ENCODE measurements at regions not wholly inside any gene's neighbourhood (a gene's known extent, or its start where the extent isn't known, plus 50 kb on each side); places are given as distances from the start of the nearest gene placed in this dataset.
"Not testable (repeated sequence)": the region's sequence is repeated elsewhere in the genome, so short reads cannot be mapped to it uniquely, and the experiment has no call there.

- TF ChIP-seq, protein P1, sequence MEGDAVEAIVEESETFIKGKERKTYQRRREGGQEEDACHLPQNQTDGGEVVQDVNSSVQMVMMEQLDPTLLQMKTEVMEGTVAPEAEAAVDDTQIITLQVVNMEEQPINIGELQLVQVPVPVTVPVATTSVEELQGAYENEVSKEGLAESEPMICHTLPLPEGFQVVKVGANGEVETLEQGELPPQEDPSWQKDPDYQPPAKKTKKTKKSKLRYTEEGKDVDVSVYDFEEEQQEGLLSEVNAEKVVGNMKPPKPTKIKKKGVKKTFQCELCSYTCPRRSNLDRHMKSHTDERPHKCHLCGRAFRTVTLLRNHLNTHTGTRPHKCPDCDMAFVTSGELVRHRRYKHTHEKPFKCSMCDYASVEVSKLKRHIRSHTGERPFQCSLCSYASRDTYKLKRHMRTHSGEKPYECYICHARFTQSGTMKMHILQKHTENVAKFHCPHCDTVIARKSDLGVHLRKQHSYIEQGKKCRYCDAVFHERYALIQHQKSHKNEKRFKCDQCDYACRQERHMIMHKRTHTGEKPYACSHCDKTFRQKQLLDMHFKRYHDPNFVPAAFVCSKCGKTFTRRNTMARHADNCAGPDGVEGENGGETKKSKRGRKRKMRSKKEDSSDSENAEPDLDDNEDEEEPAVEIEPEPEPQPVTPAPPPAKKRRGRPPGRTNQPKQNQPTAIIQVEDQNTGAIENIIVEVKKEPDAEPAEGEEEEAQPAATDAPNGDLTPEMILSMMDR (IDR thresholded peaks at IDR 0.05) = not testable (repeated sequence)
- TF ChIP-seq POLR2A (IDR thresholded peaks at IDR 0.05) = not testable (repeated sequence)
These were observed 590.0 kb upstream of the ID4 start for GRCh38 chr6:19247181-19247580.
